Ovary (tissue), 3 donors: ENCODE measurements at regions not wholly inside any gene's neighbourhood (a gene's known extent, or its start where the extent isn't known, plus 50 kb on each side); places are given as distances from the start of the nearest gene placed in this dataset.

Experiments used
- EP300 ChIP-seq: sonication (generic); formaldehyde crosslinking; IDR thresholded peaks from one replicate; pipeline ENCODE4 v1.6.1; 2017; ENCODE audit warnings: antibody characterized with exemption
- TF ChIP-seq, protein P1 (sequence below), 3 donors: fragments of 450-650 bp in 2 of 3; fragments of 200-600 bp in 1 of 3; IDR thresholded peaks; one replicate each; pipeline versions ENCODE4 v1.5.1 to v1.8.0; 2016 to 2022; ENCODE audit warnings: antibody characterized with exemption in 3 of 3, mild to moderate bottlenecking in 1 of 3
- donor health status: DM: no; HTN: no; CAD: no.

DNA sequence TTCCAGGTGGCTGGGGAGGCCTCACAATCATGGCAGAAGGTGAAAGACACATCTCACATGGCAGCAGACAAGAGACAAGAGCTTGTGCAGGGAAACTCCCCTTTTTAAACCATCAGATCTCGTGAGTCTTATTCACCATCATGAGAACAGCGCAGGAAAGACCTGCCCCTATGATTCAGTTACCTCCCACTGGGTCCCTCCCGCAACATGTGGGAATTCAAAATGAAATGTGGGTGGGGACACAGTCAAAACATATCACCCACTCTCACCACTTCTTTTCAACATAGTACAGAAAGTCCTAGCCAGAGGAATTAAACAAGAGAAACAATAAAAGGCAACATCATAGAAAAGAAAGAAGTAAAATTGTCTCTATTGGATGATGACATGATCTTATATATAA is 223.4 kb upstream of the SLC24A2 start:
- no peak for TF ChIP-seq EP300
- TF ChIP-seq, protein P1, sequence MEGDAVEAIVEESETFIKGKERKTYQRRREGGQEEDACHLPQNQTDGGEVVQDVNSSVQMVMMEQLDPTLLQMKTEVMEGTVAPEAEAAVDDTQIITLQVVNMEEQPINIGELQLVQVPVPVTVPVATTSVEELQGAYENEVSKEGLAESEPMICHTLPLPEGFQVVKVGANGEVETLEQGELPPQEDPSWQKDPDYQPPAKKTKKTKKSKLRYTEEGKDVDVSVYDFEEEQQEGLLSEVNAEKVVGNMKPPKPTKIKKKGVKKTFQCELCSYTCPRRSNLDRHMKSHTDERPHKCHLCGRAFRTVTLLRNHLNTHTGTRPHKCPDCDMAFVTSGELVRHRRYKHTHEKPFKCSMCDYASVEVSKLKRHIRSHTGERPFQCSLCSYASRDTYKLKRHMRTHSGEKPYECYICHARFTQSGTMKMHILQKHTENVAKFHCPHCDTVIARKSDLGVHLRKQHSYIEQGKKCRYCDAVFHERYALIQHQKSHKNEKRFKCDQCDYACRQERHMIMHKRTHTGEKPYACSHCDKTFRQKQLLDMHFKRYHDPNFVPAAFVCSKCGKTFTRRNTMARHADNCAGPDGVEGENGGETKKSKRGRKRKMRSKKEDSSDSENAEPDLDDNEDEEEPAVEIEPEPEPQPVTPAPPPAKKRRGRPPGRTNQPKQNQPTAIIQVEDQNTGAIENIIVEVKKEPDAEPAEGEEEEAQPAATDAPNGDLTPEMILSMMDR (IDR thresholded peaks at IDR 0.05) = no peak
